NCI-H446 treated with DMSO at 0.1 percent for 48 hours (cell line): ENCODE measurements at regions not wholly inside any gene's neighbourhood (a gene's known extent, or its start where the extent isn't known, plus 50 kb on each side); places are given as distances from the start of the nearest gene placed in this dataset.
"Not testable (repeated sequence)": the region's sequence is repeated elsewhere in the genome, so short reads cannot be mapped to it uniquely, and the experiment has no call there.

Experiments used
- DNase-seq: peaks from one replicate; lab custom pipeline; 2025; lab: John Stamatoyannopoulos, UW

- DNase-seq = no peak
Measured at GRCh38 chr18:29855637-29856036, 1186.9 kb downstream of the DSC3 start.

- no peak for DNase-seq
Measured at GRCh38 chr18:29853126-29853525, 1189.4 kb downstream of the DSC3 start.

- no peak for DNase-seq
Measured at GRCh38 chr18:29849144-29849543, 1193.4 kb downstream of the DSC3 start.

- DNase-seq = no peak
Measured at GRCh38 chr18:29841631-29842030, 1200.9 kb downstream of the DSC3 start.

GRCh38 chr18:29840089-29840488, 1202.5 kb downstream of the DSC3 start:
- no peak for DNase-seq

GRCh38 chr18:29838961-29839360, 1203.6 kb downstream of the DSC3 start:
- not testable (repeated sequence) for DNase-seq

- DNase-seq = no peak
Measured at GRCh38 chr18:29838556-29838955, 1204.0 kb downstream of the DSC3 start.

GRCh38 chr18:29823671-29824070, 1218.9 kb downstream of the DSC3 start:
- DNase-seq = no peak

- DNase-seq = no peak
Measured at GRCh38 chr18:29821544-29821943, 1221.0 kb downstream of the DSC3 start.

GRCh38 chr18:29811519-29811918, 1231.0 kb downstream of the DSC3 start:
- no peak for DNase-seq

- no peak for DNase-seq
Measured at GRCh38 chr18:29780816-29781215, 1261.7 kb downstream of the DSC3 start.

- DNase-seq = no peak
Measured at GRCh38 chr18:29779096-29779495, 1263.4 kb downstream of the DSC3 start.

- no peak for DNase-seq
Measured at GRCh38 chr18:29753379-29753778, 1289.2 kb downstream of the DSC3 start.

- no peak for DNase-seq
Measured at GRCh38 chr18:29749704-29750103, 1292.8 kb downstream of the DSC3 start.

GRCh38 chr18:29741461-29741860, 1301.1 kb downstream of the DSC3 start:
- no peak for DNase-seq

GRCh38 chr18:29737620-29738019, 1304.9 kb downstream of the DSC3 start:
- DNase-seq = no peak

GRCh38 chr18:29737190-29737589, 1305.4 kb downstream of the DSC3 start:
- DNase-seq = no peak

- DNase-seq = no peak
Measured at GRCh38 chr18:29730073-29730472, 1312.5 kb downstream of the DSC3 start.

GRCh38 chr18:29726646-29727045, 1315.9 kb downstream of the DSC3 start:
- no peak for DNase-seq

GRCh38 chr18:29723486-29723885, 1319.1 kb downstream of the DSC3 start:
- DNase-seq = not testable (repeated sequence)

- DNase-seq = not testable (repeated sequence)
Measured at GRCh38 chr18:29715960-29716359, 1326.6 kb downstream of the DSC3 start.

GRCh38 chr18:29712785-29713184, 1329.8 kb downstream of the DSC3 start:
- DNase-seq = no peak

- no peak for DNase-seq
Measured at GRCh38 chr18:29711932-29712331, 1330.6 kb downstream of the DSC3 start.

GRCh38 chr18:29693334-29693733, 1349.2 kb downstream of the DSC3 start:
- DNase-seq = no peak

- DNase-seq = no peak
Measured at GRCh38 chr18:29681578-29681977, 1361.0 kb downstream of the DSC3 start.
